Prostate gland (tissue), 2 donors: ENCODE measurements at regions not wholly inside any gene's neighbourhood (a gene's known extent, or its start where the extent isn't known, plus 50 kb on each side); places are given as distances from the start of the nearest gene placed in this dataset.

ENCODE experiments used
- DNase-seq: peaks from one replicate; pipeline ENCODE4 v3.0.0-alpha.2; 2019; ENCODE audit warnings: low spot score
- H3K27ac ChIP-seq, 2 donors: fragments of 200-600 bp; sonication (generic); 2 replicates each; pipeline ENCODE4 v1.5.1; 2017 to 2019
- H3K27me3 ChIP-seq: fragments of 200-600 bp; sonication (generic); replicated peaks from 2 replicates; pipeline ENCODE4 v1.5.1; 2019; ENCODE audit not compliant: insufficient read depth
- H3K36me3 ChIP-seq, 2 donors: fragments of 200-600 bp; sonication (generic); 1 replicate in 1 of 2; 2 replicates in 1 of 2; pipeline versions ENCODE4 v1.5.1 to v1.8.1; 2017 to 2019
- H3K4me1 ChIP-seq: fragments of 200-600 bp; sonication (generic); replicated peaks from 2 replicates; pipeline ENCODE4 v1.5.1; 2019
- H3K4me3 ChIP-seq, 2 donors: fragments of 200-600 bp; sonication (generic); 2 replicates each; pipeline ENCODE4 v1.5.1; 2017 to 2019
- H3K9me3 ChIP-seq: fragments of 200-600 bp; sonication (generic); 2 replicates; pipeline ENCODE4 v1.5.1; 2017
- CTCF ChIP-seq, 4 experiments: fragments of 200-600 bp in 2 of 4; fragments of 450-650 bp in 2 of 4; sonication (generic) in 2 of 4; IDR thresholded peaks; 1 replicate in 3 of 4; 2 replicates in 1 of 4; pipeline ENCODE4 v1.5.1; 2016 to 2019; ENCODE audit warnings: antibody characterized with exemption in 4 of 4, mild to moderate bottlenecking in 2 of 4, moderate library complexity in 2 of 4
- POLR2A ChIP-seq: fragments of 450-650 bp; IDR thresholded peaks from one replicate; pipeline ENCODE4 v1.6.1; 2016; ENCODE audit warnings: antibody characterized with exemption, mild to moderate bottlenecking
- POLR2AphosphoS5 ChIP-seq: sonication (generic); formaldehyde crosslinking; IDR thresholded peaks from one replicate; pipeline ENCODE4 v1.6.1; 2017; ENCODE audit warnings: antibody characterized with exemption
- WGBS: methylation state at CpG from one replicate; pipeline ENCODE4 v1.1.5; 2018; 5-methylcytosine and 5-hydroxymethylcytosine counted together
- intact Hi-C: fragments of 100-400 bp; cut with DNase I; formaldehyde crosslinking; loops from one replicate; pipeline ENCODE4 v1.14.2; 2022

- TF ChIP-seq POLR2AphosphoS5 (no peak), CTCF (IDR thresholded peaks at IDR 0.05) (no peak), POLR2A (no peak)
- Histone ChIP-seq H3K36me3 (no peaks in the 10 kb centered on the region), H3K4me1 (no peaks in the 10 kb centered on the region), H3K4me3 (no peak overlapping the region), H3K27me3 (no peaks in the 10 kb centered on the region), H3K9me3 (no peaks in the 10 kb centered on the region), H3K27ac (no peak overlapping the region)
- WGBS: 61% methylated on average over 5 of the region's 5 CpGs
- no peak for DNase-seq
- intact Hi-C loops: no loop called here
These were observed 98.8 kb upstream of the BMPER start for GRCh38 chr7:33806298-33807154.

DNA sequence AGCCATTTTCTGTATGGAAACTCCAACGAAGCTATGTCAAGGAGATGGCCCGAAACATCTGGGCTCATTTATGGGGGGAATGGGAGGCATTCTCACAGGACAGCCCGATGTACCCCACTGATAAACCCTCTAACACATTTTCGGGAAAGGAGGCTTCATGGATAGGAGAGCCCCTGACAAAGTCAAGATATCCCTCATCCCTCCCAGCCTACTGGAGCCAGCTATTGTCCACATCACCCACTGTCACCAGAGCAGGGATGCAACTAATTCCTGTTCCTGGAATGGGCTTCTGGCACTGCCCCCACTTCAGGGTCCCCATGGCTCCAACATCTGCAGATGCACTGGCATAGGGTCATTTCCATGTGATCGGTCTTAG lies 98.2 kb upstream of the BMPER start:
- H3K27me3 ChIP-seq: no peaks in the 10 kb centered on the region

DNA sequence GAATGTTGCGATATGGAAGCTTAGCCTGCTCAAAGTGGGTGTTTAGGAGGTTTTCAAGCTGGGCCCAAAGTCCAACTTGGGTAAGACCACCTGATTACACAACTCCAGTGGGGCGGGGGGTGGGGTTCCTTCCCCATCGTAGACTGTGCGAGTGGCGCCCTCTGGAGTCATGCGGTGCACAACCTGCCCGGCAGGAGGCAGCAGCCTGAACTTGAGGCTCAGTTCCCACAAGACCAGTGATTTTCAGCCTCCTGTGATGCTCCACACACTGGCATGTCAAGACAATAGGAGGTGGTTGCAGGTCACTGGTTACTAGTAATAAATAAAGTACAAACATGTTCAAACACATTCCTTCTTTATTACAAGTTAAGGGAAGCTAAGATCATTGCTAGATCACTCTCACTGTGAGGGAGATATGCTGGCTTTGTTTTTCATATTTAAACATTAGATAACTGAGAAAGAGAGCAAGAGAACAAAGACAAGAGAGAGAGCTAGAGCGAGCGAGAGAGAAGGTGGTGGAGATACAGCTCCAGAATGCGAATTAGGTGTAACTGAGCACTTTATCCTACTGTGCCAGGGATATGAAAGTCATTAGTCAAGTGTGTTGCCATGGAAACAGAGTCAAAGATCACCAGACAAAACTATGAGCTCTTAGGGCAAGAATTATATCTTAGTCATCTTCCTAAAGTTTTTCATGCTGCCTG lies 97.4 kb upstream of the BMPER start:
- no peaks in the 10 kb centered on the region for H3K27me3 ChIP-seq
- H3K36me3 ChIP-seq: no peaks in the 10 kb centered on the region
- 59% methylated on average over 10 of the region's 10 CpGs for WGBS
- no peaks in the 10 kb centered on the region for H3K4me1 ChIP-seq
- intact Hi-C loops: no loop called here
- no peak for DNase-seq
- no peaks in the 10 kb centered on the region for H3K9me3 ChIP-seq
- TF ChIP-seq CTCF (IDR thresholded peaks at IDR 0.05) (peak in 1 of 4 experiments; percentile 22), POLR2A (no peak)
- H3K27ac ChIP-seq: no peak overlapping the region
- no peak overlapping the region for H3K4me3 ChIP-seq

More for the DNA sequence above, 98.2 kb upstream of the BMPER start:
- no peaks in the 10 kb centered on the region for H3K36me3 ChIP-seq
- DNase-seq: no peak
- H3K9me3 ChIP-seq: no peaks in the 10 kb centered on the region
- H3K4me1 ChIP-seq: no peaks in the 10 kb centered on the region
- no peak for TF ChIP-seq CTCF (IDR thresholded peaks at IDR 0.05)
- no peak for TF ChIP-seq POLR2AphosphoS5
- no peak overlapping the region for H3K4me3 ChIP-seq
- H3K27ac ChIP-seq: no peak overlapping the region
- WGBS: 87% methylated on average over 5 of the region's 5 CpGs
- intact Hi-C loops: no loop called here

DNA sequence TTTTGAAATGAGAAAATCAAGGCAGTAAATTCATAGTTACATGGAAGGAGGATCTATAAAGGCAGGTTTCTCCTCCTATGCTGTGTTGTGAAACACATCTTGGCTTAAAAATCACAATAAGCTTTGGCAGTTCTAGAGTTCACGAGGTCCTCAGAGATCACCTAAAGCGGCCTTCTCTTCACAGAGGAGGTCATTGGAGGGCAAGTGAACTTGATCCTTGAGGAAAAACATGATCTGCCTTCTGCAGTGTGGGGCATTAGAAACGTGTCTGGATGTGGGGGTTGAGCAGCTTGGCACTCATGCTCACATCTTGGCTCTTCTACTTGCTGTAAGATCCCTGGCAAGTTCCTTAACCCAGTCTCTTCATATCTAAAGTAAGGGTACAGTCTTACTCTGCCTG lies 96.1 kb upstream of the BMPER start:
- TF ChIP-seq CTCF (IDR thresholded peaks at IDR 0.05) (no peak), POLR2AphosphoS5 (no peak), POLR2A (no peak)
- Histone ChIP-seq H3K9me3 (no peaks in the 10 kb centered on the region), H3K4me1 (no peaks in the 10 kb centered on the region), H3K27me3 (no peaks in the 10 kb centered on the region), H3K36me3 (no peaks in the 10 kb centered on the region), H3K27ac (no peak overlapping the region), H3K4me3 (no peak overlapping the region)
- intact Hi-C loops: no loop called here
- DNase-seq: no peak
- 66% methylated on average over 3 of the region's 3 CpGs for WGBS

DNA sequence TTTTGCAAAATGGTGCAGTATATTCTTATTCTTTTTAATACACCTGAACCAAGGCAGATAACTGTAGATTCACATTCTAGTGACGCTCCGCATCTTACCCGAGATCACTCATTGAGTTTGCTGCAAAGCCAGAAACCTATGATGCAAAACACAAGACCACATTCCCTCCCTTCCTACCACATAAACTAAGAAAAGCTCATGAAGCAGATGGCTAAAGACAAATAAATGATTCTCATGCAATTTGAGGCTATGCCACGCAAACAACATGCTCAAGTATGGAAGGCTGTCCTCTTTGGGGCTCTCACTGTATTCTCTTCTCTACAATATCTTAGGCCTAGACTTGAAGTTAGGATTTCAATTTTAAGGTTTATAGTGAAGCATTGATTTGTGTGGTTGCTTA lies 95.0 kb upstream of the BMPER start:
- 98% methylated on average over 4 of the region's 4 CpGs for WGBS
- intact Hi-C loops: no loop called here
- H3K27ac ChIP-seq: no peak overlapping the region
- TF ChIP-seq POLR2AphosphoS5 (no peak), CTCF (IDR thresholded peaks at IDR 0.05) (no peak), POLR2A (no peak)
- no peaks in the 10 kb centered on the region for H3K36me3 ChIP-seq
- no peaks in the 10 kb centered on the region for H3K4me1 ChIP-seq
- H3K4me3 ChIP-seq: no peak overlapping the region
- no peaks in the 10 kb centered on the region for H3K27me3 ChIP-seq
- H3K9me3 ChIP-seq: no peaks in the 10 kb centered on the region
- DNase-seq: no peak
